ENCODE measurements at regions not wholly inside any gene's neighbourhood (a gene's known extent, or its start where the extent isn't known, plus 50 kb on each side); places are given as distances from the start of the nearest gene placed in this dataset.
A peak's percentile ranks its signal among the peaks of the same experiment; 100 is the strongest.

DNA sequence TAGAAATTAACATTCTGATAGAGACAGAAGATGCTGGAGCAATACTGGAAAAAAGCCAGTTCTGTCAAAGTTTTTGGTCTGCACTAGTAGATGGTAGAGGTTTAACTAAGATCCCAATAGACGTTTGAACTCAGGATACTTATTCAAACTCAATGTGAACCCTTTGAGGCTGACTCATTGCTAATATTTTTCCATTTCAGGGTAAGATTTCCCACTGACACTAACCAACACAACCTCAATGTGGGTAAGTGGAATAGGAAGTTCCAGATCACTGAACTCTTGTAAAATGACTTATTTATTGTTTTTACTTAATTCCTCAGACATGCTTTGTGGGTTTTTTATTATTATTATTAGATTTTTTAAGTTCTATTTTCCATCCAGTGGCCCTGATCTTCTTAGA lies 1024.8 kb downstream of the EPHA3 start (continued):
- TF ChIP-seq RBM22 (optimal IDR thresholded peaks at IDR 0.05; ENCODE audit: low read length) (no peak), FOSL1 (CRISPR knock-in tag; IDR thresholded peaks at IDR 0.05; ENCODE audit: borderline replicate concordance) (no peak), MLXIP (CRISPR knock-in tag; IDR thresholded peaks at IDR 0.05; ENCODE audit: borderline replicate concordance) (no peak), ATF6 (CRISPR knock-in tag; conservative IDR thresholded peaks at IDR 0.05) (no peak), EP300 (IDR thresholded peaks at IDR 0.05; ENCODE audit: low read depth in 2 of 2, low read length in 2 of 2) (no peak), EP300 (CRISPR knock-in tag; IDR thresholded peaks at IDR 0.05; ENCODE audit: borderline replicate concordance) (no peak), NR2F1 (CRISPR knock-in tag; IDR thresholded peaks at IDR 0.05) (no peak)

DNA sequence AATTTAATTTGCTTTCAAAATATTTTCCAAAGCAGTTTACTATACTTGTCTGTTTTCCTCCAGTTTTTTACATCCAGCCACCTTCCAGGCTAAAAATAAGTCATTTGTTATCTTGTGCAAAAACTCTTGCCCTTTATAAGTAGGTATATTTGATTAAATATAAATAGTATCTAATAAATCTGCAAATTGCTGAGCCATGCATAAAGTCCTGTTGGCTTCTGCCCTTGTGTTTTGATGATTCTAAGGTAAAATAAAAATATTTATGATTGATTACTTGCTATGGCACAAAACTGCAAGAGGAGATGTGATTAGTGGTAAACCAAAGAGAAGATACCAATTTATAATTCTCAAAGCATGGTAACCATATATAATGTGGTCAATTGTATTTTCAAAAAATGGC lies 1026.7 kb downstream of the EPHA3 start:
- Histone ChIP-seq H3K27me3 (ENCODE audit: control insufficient read depth in 1 of 2, insufficient read depth in 2 of 2, low read length in 2 of 2) (no peaks in the 10 kb centered on the region), H4K20me1 (ENCODE audit: insufficient read depth, low read length) (no peaks in the 10 kb centered on the region), H3K9me3 (ENCODE audit: low read length) (no peaks in the 10 kb centered on the region; the same call in 1 of the 2 replicates), H3K79me2 (ENCODE audit: insufficient read depth, low read length) (no peaks in the 10 kb centered on the region), H3K4me1 (ENCODE audit: insufficient read depth, low read length) (no peaks in the 10 kb centered on the region), H2AFZ (ENCODE audit: low read length) (no peak overlapping the region), H3K27ac (ENCODE audit: extremely low read length, insufficient read depth, low read length) (no peak overlapping the region), H3K4me2 (ENCODE audit: low read depth, low read length) (no peak overlapping the region), H3K4me3 (replicated peaks in 1 of 3; ENCODE audit: insufficient read depth in 1 of 3, low read depth in 2 of 3, low read length in 3 of 3) (no peak overlapping the region), H3K36me3 (replicated peaks in 1 of 2; ENCODE audit: control insufficient read depth in 1 of 2, insufficient read depth in 2 of 2, low read length in 2 of 2) (no peaks in the 10 kb centered on the region), H3K9ac (ENCODE audit: insufficient read depth, low read depth, low read length) (no peak overlapping the region)
- no peak for TF ChIP-seq ELF3 (CRISPR knock-in tag; IDR thresholded peaks at IDR 0.05)
- TF ChIP-seq MAFF (IDR thresholded peaks at IDR 0.05; ENCODE audit: low read depth, low read length): peak; percentile 53
- TF ChIP-seq MAFK (conservative IDR thresholded peaks at IDR 0.05 in 1 of 2, IDR thresholded peaks at IDR 0.05 in 1 of 2; ENCODE audit: low read length in 2 of 2): peak; percentile 45 to 77
- TF ChIP-seq, protein P1, sequence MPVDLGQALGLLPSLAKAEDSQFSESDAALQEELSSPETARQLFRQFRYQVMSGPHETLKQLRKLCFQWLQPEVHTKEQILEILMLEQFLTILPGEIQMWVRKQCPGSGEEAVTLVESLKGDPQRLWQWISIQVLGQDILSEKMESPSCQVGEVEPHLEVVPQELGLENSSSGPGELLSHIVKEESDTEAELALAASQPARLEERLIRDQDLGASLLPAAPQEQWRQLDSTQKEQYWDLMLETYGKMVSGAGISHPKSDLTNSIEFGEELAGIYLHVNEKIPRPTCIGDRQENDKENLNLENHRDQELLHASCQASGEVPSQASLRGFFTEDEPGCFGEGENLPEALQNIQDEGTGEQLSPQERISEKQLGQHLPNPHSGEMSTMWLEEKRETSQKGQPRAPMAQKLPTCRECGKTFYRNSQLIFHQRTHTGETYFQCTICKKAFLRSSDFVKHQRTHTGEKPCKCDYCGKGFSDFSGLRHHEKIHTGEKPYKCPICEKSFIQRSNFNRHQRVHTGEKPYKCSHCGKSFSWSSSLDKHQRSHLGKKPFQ (CRISPR knock-in tag; IDR thresholded peaks at IDR 0.05; ENCODE audit: insufficient replicate concordance): no peak
- TF ChIP-seq, protein P2, sequence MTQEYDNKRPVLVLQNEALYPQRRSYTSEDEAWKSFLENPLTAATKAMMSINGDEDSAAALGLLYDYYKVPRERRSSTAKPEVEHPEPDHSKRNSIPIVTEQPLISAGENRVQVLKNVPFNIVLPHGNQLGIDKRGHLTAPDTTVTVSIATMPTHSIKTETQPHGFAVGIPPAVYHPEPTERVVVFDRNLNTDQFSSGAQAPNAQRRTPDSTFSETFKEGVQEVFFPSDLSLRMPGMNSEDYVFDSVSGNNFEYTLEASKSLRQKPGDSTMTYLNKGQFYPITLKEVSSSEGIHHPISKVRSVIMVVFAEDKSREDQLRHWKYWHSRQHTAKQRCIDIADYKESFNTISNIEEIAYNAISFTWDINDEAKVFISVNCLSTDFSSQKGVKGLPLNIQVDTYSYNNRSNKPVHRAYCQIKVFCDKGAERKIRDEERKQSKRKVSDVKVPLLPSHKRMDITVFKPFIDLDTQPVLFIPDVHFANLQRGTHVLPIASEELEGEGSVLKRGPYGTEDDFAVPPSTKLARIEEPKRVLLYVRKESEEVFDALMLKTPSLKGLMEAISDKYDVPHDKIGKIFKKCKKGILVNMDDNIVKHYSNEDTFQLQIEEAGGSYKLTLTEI (CRISPR knock-in tag; conservative IDR thresholded peaks at IDR 0.05): no peak
- intact Hi-C loops (cut with micrococcal nuclease; ENCODE audit: unreplicated experiment): no loop called here
- in situ Hi-C loops (cut with HindIII; ENCODE audit: extremely low pct_ligation_motif_present, low pct_unique_long_range_greater_than_20kb): no loop called here
- no peak for FAIRE-seq
- ChIA-PET POLR2A (no interaction called here), CTCF (ENCODE audit: low intra/inter-chr PET ratio, low total read pairs) (no interaction called here)
- DNase-seq (ENCODE audit: low spot score): no peak
- ATAC-seq: no peak
- no TSS peak for BruUV-seq (replicated peaks)

Measured in HepG2 (cell line).